CD4-positive, alpha-beta T cell (primary cell): ENCODE measurements at regions not wholly inside any gene's neighbourhood (a gene's known extent, or its start where the extent isn't known, plus 50 kb on each side); places are given as distances from the start of the nearest gene placed in this dataset.

ENCODE experiments used
- ATAC-seq: fragments of 200-7000 bp; cut with Tn5 transposase; one replicate; pipeline ENCODE4 v1.10.0; 2022; ENCODE audit warnings: mild to moderate bottlenecking; ENCODE audit not compliant: poor library complexity
- CTCF ChIA-PET: fragments of 350-600 bp; sonication (Branson Sonifier 250); formaldehyde crosslinking; loops from one replicate; lab custom pipeline; 2021; ENCODE audit warnings: antibody characterized with exemption, inconsistent platforms; lab: Charles Lee
- POLR2A ChIA-PET: fragments of 350-600 bp; sonication (Branson Sonifier 250); formaldehyde crosslinking; loops from one replicate; lab custom pipeline; 2021; ENCODE audit warnings: antibody characterized with exemption, inconsistent platforms; lab: Charles Lee
- DNase-seq, 14 experiments: peaks; one replicate each; pipeline ENCODE4 v3.0.0-alpha.2; 2013 to 2020; ENCODE audit warnings: mixed read lengths in 2 of 14
- H3K27ac ChIP-seq, 2 donors: one replicate each; pipeline versions ENCODE4 v1.5.1 to v1.7.0; 2013; ENCODE audit warnings: low read length in 2 of 2, low read depth in 1 of 2, mild to moderate bottlenecking in 1 of 2
- H3K27me3 ChIP-seq, 2 experiments: 1 replicate in 1 of 2; 2 replicates in 1 of 2; pipeline versions ENCODE4 v1.6.1 to v1.7.0; 2013; ENCODE audit warnings: low read length in 2 of 2, control low read depth in 1 of 2, mild to moderate bottlenecking in 1 of 2, moderate library complexity in 1 of 2; ENCODE audit not compliant: insufficient read depth in 2 of 2, control insufficient read depth in 1 of 2
- H3K36me3 ChIP-seq: one replicate; pipeline ENCODE4 v1.6.1; 2013; ENCODE audit warnings: low read length, control low read depth; ENCODE audit not compliant: insufficient read depth
- H3K4me1 ChIP-seq: one replicate; pipeline ENCODE4 v1.6.1; 2013; ENCODE audit warnings: low read length, control low read depth; ENCODE audit not compliant: insufficient read depth
- H3K4me3 ChIP-seq: one replicate; pipeline ENCODE4 v1.5.1; 2013; ENCODE audit warnings: mild to moderate bottlenecking, low read length, moderate library complexity
- H3K9me3 ChIP-seq, 2 experiments: 1 replicate in 1 of 2; 2 replicates in 1 of 2; pipeline versions ENCODE4 v1.6.1 to v1.7.0; 2013; ENCODE audit warnings: low read length in 2 of 2, mild to moderate bottlenecking in 2 of 2, control low read depth in 1 of 2, moderate library complexity in 1 of 2; ENCODE audit not compliant: control insufficient read depth in 1 of 2, insufficient read depth in 1 of 2
- H3K27ac Mint-ChIP-seq: one replicate; pipeline ENCODE4 v1.8.0; 2020; ENCODE audit warnings: mixed read lengths
- H3K27me3 Mint-ChIP-seq: one replicate; pipeline ENCODE4 v1.8.0; 2021; ENCODE audit warnings: mixed read lengths
- H3K36me3 Mint-ChIP-seq: one replicate; pipeline ENCODE4 v1.8.0; 2021; ENCODE audit warnings: low read depth, mixed read lengths
- H3K4me1 Mint-ChIP-seq: one replicate; pipeline ENCODE4 v1.8.0; 2021; ENCODE audit warnings: low read depth, mixed read lengths
- H3K4me3 Mint-ChIP-seq: one replicate; pipeline ENCODE4 v1.8.0; 2020; ENCODE audit warnings: mild to moderate bottlenecking, mixed read lengths
- H3K9me3 Mint-ChIP-seq: one replicate; pipeline ENCODE4 v1.8.0; 2020; ENCODE audit warnings: mixed read lengths
- intact Hi-C, 2 experiments: fragments of 100-400 bp; cut with DNase I in 1 of 2; cut with micrococcal nuclease in 1 of 2; formaldehyde crosslinking; loops; one replicate each; pipeline versions ENCODE4 v1.15.1 to v1.9.0; 2023 to 2025; cut with DNase I, micrococcal nuclease
- TF ChIP-seq, protein P1 (sequence below): fragments of 200-600 bp; IDR thresholded peaks from one replicate; pipeline ENCODE4 v1.8.0; 2022; ENCODE audit warnings: antibody characterized with exemption, mild to moderate bottlenecking

DNA sequence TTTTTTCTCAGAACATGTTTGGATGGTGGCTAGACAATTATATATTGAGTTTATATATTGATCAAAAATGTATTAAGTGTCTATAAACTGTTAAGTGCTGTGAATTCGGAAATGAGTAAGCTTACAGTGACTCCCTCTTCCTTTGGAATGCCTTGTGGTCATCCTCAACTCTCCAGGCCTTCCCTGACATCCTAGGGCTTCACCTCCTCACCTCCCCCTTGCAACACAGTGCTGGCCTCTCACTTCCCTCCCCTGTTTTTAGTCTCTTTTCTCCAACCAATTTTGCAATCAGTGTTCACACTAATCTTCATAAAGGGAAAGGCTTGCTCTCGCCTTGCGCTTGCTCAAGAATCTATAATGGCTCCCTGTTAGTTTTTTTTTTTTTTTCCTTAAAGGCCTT is 95.1 kb upstream of the C1orf21 start:
- H3K36me3 Mint-ChIP-seq = no peaks in the 10 kb centered on the region
- peaks cover 0 to 2% of the 10 kb centered on the region in 2 experiments for H3K27me3 ChIP-seq
- peaks cover 5% of the 10 kb centered on the region for H3K9me3 Mint-ChIP-seq
- H3K4me3 ChIP-seq = no peak overlapping the region
- intact Hi-C loops = no loop called here
- no peak overlapping the region for H3K4me3 Mint-ChIP-seq
- no peaks in the 10 kb centered on the region for H3K36me3 ChIP-seq
- H3K9me3 ChIP-seq = peaks cover 8 to 11% of the 10 kb centered on the region in 2 experiments
- H3K27ac ChIP-seq = no peak overlapping the region
- H3K4me1 Mint-ChIP-seq = no peaks in the 10 kb centered on the region
- POLR2A ChIA-PET = no interaction called here
- H3K4me1 ChIP-seq = no peaks in the 10 kb centered on the region
- CTCF ChIA-PET = no interaction called here
- H3K27ac Mint-ChIP-seq = no peak overlapping the region
- no peaks in the 10 kb centered on the region for H3K27me3 Mint-ChIP-seq
- ATAC-seq (no peak), DNase-seq (no peak)
- TF ChIP-seq, protein P1, sequence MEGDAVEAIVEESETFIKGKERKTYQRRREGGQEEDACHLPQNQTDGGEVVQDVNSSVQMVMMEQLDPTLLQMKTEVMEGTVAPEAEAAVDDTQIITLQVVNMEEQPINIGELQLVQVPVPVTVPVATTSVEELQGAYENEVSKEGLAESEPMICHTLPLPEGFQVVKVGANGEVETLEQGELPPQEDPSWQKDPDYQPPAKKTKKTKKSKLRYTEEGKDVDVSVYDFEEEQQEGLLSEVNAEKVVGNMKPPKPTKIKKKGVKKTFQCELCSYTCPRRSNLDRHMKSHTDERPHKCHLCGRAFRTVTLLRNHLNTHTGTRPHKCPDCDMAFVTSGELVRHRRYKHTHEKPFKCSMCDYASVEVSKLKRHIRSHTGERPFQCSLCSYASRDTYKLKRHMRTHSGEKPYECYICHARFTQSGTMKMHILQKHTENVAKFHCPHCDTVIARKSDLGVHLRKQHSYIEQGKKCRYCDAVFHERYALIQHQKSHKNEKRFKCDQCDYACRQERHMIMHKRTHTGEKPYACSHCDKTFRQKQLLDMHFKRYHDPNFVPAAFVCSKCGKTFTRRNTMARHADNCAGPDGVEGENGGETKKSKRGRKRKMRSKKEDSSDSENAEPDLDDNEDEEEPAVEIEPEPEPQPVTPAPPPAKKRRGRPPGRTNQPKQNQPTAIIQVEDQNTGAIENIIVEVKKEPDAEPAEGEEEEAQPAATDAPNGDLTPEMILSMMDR = no peak

- no peak overlapping the region for H3K27ac Mint-ChIP-seq
- CTCF ChIA-PET = no interaction called here
- POLR2A ChIA-PET = no interaction called here
These were observed 94.7 kb upstream of the C1orf21 start for GRCh38 chr1:184292101-184292500.

GRCh38 chr1:184294101-184294500 is 92.7 kb upstream of the C1orf21 start:
- Histone ChIP-seq H3K27me3 (peaks cover 0 to 8% of the 10 kb centered on the region in 2 experiments), H3K9me3 (peaks cover 3 to 8% of the 10 kb centered on the region in 2 experiments), H3K27ac (no peak overlapping the region), H3K4me3 (no peak overlapping the region), H3K36me3 (no peaks in the 10 kb centered on the region), H3K4me1 (no peaks in the 10 kb centered on the region)
- DNase-seq (no peak), ATAC-seq (no peak)
- H3K4me3 Mint-ChIP-seq = no peak overlapping the region
- intact Hi-C loops = no loop called here
- TF ChIP-seq, protein P1 = no peak
- no peaks in the 10 kb centered on the region for H3K4me1 Mint-ChIP-seq
- H3K9me3 Mint-ChIP-seq = peaks cover 3% of the 10 kb centered on the region
- H3K27me3 Mint-ChIP-seq = peaks cover 4% of the 10 kb centered on the region
- H3K27ac Mint-ChIP-seq = no peak overlapping the region
- ChIA-PET CTCF (no interaction called here), POLR2A (no interaction called here)
- no peaks in the 10 kb centered on the region for H3K36me3 Mint-ChIP-seq

More at GRCh38 chr1:184292101-184292500, 94.7 kb upstream of the C1orf21 start:
- Histone ChIP-seq H3K27ac (no peak overlapping the region), H3K4me3 (no peak overlapping the region), H3K4me1 (no peaks in the 10 kb centered on the region), H3K36me3 (no peaks in the 10 kb centered on the region), H3K9me3 (peaks cover 8 to 11% of the 10 kb centered on the region in 2 experiments), H3K27me3 (peaks cover 0 to 2% of the 10 kb centered on the region in 2 experiments)
- intact Hi-C loops = no loop called here
- Mint-ChIP-seq H3K27me3 (no peaks in the 10 kb centered on the region), H3K4me1 (no peaks in the 10 kb centered on the region), H3K4me3 (no peak overlapping the region), H3K9me3 (peaks cover 3% of the 10 kb centered on the region), H3K36me3 (no peaks in the 10 kb centered on the region)
- DNase-seq (no peak), ATAC-seq (no peak)
- TF ChIP-seq, protein P1 = no peak
